ENCODE measurements at regions not wholly inside any gene's neighbourhood (a gene's known extent, or its start where the extent isn't known, plus 50 kb on each side); places are given as distances from the start of the nearest gene placed in this dataset.
A peak's percentile ranks its signal among the peaks of the same experiment; 100 is the strongest.

- DNase-seq: no peak
Observed at GRCh38 chr18:22545066-22545760, 127.5 kb upstream of the CTAGE1 start.

- DNase-seq: no peak
Observed at GRCh38 chr18:22546905-22547570, 129.3 kb upstream of the CTAGE1 start.

GRCh38 chr18:22547807-22548561 is 130.3 kb upstream of the CTAGE1 start:
- no peak for DNase-seq

- no peak for DNase-seq
Observed at GRCh38 chr18:22549260-22549937, 131.7 kb upstream of the CTAGE1 start.

GRCh38 chr18:22550366-22550765 is 132.7 kb upstream of the CTAGE1 start:
- DNase-seq: no peak

- no peak for DNase-seq
Observed at GRCh38 chr18:22550861-22551260, 133.1 kb upstream of the CTAGE1 start.

- no peak for DNase-seq
Observed at GRCh38 chr18:22551536-22552151, 133.9 kb upstream of the CTAGE1 start.

GRCh38 chr18:22552254-22552653 is 134.5 kb upstream of the CTAGE1 start:
- no peak for DNase-seq

GRCh38 chr18:22552899-22553460 is 135.3 kb upstream of the CTAGE1 start:
- no peak for DNase-seq

GRCh38 chr18:22556222-22557167 is 138.8 kb upstream of the CTAGE1 start:
- no peak for DNase-seq

- no peak for DNase-seq
Observed at GRCh38 chr18:22557168-22557941, 139.6 kb upstream of the CTAGE1 start.

- DNase-seq: no peak
Observed at GRCh38 chr18:22558945-22559385, 141.2 kb upstream of the CTAGE1 start.

GRCh38 chr18:22559414-22560274 is 141.9 kb upstream of the CTAGE1 start:
- DNase-seq: peak; percentile 23 to 49 (median 34)

- DNase-seq: no peak
Observed at GRCh38 chr18:22560275-22560610, 142.5 kb upstream of the CTAGE1 start.

- DNase-seq: no peak
Observed at GRCh38 chr18:22560797-22561196, 143.1 kb upstream of the CTAGE1 start.

- DNase-seq: peak; percentile 32 to 62 (median 46)
Observed at GRCh38 chr18:22563164-22563583, 145.5 kb upstream of the CTAGE1 start.

- DNase-seq: no peak
Observed at GRCh38 chr18:22564036-22564435, 146.3 kb upstream of the CTAGE1 start.

- DNase-seq: no peak
Observed at GRCh38 chr18:22566703-22567420, 149.1 kb upstream of the CTAGE1 start.

- no peak for DNase-seq
Observed at GRCh38 chr18:22567794-22568193, 150.1 kb upstream of the CTAGE1 start.
